PC-3 (cell line): ENCODE measurements at regions not wholly inside any gene's neighbourhood (a gene's known extent, or its start where the extent isn't known, plus 50 kb on each side); places are given as distances from the start of the nearest gene placed in this dataset.

ENCODE experiments used
- ATAC-seq: fragments of 200-7000 bp; cut with Tn5 transposase; 2 replicates; pipeline ENCODE4 v1.9.1; 2020; ENCODE audit warnings: mild to moderate bottlenecking, moderate library complexity
- BruUV-seq: library from RNA; stranded (reverse); fragments of 400-500 nt; replicated peaks from 2 replicates; lab custom pipeline; 2021; lab: Mats Ljungman, UMichigan
- CTCF ChIA-PET: fragments of 300-600 bp; sonication (Branson Sonifier 250); formaldehyde crosslinking; loops from one replicate; lab custom pipeline; 2022; ENCODE audit warnings: antibody characterized with exemption; lab: Charles Lee
- POLR2A ChIA-PET: fragments of 300-600 bp; sonication (Branson Sonifier 250); formaldehyde crosslinking; loops from one replicate; lab custom pipeline; 2022; ENCODE audit warnings: antibody characterized with exemption; ENCODE audit not compliant: unreplicated experiment; lab: Charles Lee
- DNase-seq: peaks from one replicate; pipeline ENCODE4 v3.0.0-alpha.2; 2015
- H2AFZ ChIP-seq: fragments of 300-600 bp; sonication (generic); 2 replicates; pipeline ENCODE4 v1.6.0; 2016; ENCODE audit warnings: antibody characterized with exemption, low read length
- H3F3A ChIP-seq: fragments of 300-600 bp; sonication (generic); one replicate; pipeline ENCODE4 v1.6.0; 2017; ENCODE audit warnings: antibody characterized with exemption, low read length, control low read depth, mild to moderate bottlenecking; ENCODE audit not compliant: unreplicated experiment
- H3K27ac ChIP-seq: fragments of 300-600 bp; sonication (generic); 2 replicates; pipeline ENCODE4 v1.5.1; 2016; ENCODE audit warnings: mild to moderate bottlenecking, low read length
- H3K27me3 ChIP-seq: fragments of 300-600 bp; sonication (generic); 2 replicates; pipeline ENCODE4 v1.6.1; 2016; ENCODE audit warnings: low read length, mixed read lengths
- H3K36me3 ChIP-seq: fragments of 300-600 bp; sonication (generic); 2 replicates; pipeline ENCODE4 v1.6.1; 2016; ENCODE audit warnings: low read depth, mixed run types, low read length, mixed read lengths
- H3K4me1 ChIP-seq: fragments of 300-600 bp; sonication (generic); 2 replicates; pipeline ENCODE4 v1.5.1; 2016; ENCODE audit warnings: low read length; ENCODE audit not compliant: insufficient read depth
- H3K4me2 ChIP-seq: fragments of 300-600 bp; sonication (generic); 2 replicates; pipeline ENCODE4 v1.6.0; 2016; ENCODE audit warnings: low read length
- H3K4me3 ChIP-seq: fragments of 300-600 bp; sonication (generic); 2 replicates; pipeline ENCODE4 v1.5.1; 2016; ENCODE audit warnings: mild to moderate bottlenecking, low read length, mixed read lengths
- H3K79me2 ChIP-seq: fragments of 300-600 bp; sonication (generic); 2 replicates; pipeline ENCODE4 v1.6.1; 2017; ENCODE audit warnings: low read length, mixed read lengths
- H3K9ac ChIP-seq: fragments of 300-600 bp; sonication (generic); 2 replicates; pipeline ENCODE4 v1.6.0; 2016; ENCODE audit warnings: mild to moderate bottlenecking, low read length
- H3K9me2 ChIP-seq: fragments of 300-600 bp; sonication (generic); replicated peaks from 2 replicates; pipeline ENCODE4 v1.6.1; 2016; ENCODE audit warnings: mixed run types, low read length, mixed read lengths
- H3K9me3 ChIP-seq: fragments of 300-600 bp; sonication (generic); 2 replicates; pipeline ENCODE4 v1.6.1; 2016; ENCODE audit warnings: low read length, mixed read lengths
- H4K20me1 ChIP-seq: fragments of 300-600 bp; sonication (generic); 2 replicates; pipeline ENCODE4 v1.6.1; 2016; ENCODE audit warnings: low read length, mixed read lengths
- EZH2 ChIP-seq: fragments of 300-600 bp; sonication (generic); IDR thresholded peaks from one replicate; pipeline ENCODE4 v1.6.1; 2017; ENCODE audit warnings: antibody characterized with exemption, mild to moderate bottlenecking, low read length; ENCODE audit not compliant: unreplicated experiment
- EZH2phosphoT487 ChIP-seq: fragments of 300-600 bp; sonication (generic); IDR thresholded peaks from 2 replicates; pipeline ENCODE4 v1.6.1; 2018; ENCODE audit warnings: mild to moderate bottlenecking, antibody characterized with exemption, low read length, borderline replicate concordance
- intact Hi-C: fragments of 100-400 bp; cut with micrococcal nuclease; formaldehyde crosslinking; loops from 2 replicates; pipeline ENCODE4 v1.9.0; 2023
- TF ChIP-seq, protein P1 (sequence below): fragments of 300-600 bp; sonication (generic); conservative IDR thresholded peaks from 2 replicates; pipeline ENCODE4 v1.5.1; 2017; ENCODE audit warnings: antibody characterized with exemption, low read depth, mild to moderate bottlenecking, low read length

DNA sequence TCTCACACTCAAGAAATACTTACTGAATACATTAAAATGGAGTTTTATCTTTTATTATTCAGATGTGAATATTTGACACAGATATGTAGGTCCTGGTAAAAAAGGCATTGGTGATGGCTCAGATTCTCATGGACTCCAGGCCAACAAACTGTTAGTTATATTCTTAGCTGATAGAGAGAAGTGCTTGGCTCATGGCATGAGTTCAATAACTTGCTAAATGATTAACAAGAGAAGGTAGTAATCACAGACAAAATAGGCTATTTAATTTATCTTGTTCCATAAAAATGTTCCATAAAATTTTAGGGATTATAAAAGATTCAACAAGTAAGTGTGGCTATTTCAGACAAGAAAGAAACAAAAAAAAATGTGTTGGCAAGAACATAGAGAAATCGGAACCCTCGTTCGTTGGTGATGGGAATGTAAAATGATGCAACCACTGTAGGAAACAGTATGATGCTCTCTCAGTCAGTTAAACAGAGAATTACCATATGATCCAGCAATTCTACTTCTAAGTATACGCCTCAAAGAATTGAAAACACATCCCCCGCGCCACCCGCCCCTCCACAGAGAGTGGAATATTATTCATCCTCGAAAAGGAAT is 737.8 kb upstream of the ADAMTS5 start:
- H3K4me3 ChIP-seq = no peak overlapping the region
- H3F3A ChIP-seq = no peaks in the 10 kb centered on the region
- DNase-seq (no peak), ATAC-seq (no peak)
- H3K4me2 ChIP-seq = no peak overlapping the region
- no peaks in the 10 kb centered on the region for H3K36me3 ChIP-seq
- TF ChIP-seq EZH2phosphoT487 = no peak
- TF ChIP-seq, protein P1, sequence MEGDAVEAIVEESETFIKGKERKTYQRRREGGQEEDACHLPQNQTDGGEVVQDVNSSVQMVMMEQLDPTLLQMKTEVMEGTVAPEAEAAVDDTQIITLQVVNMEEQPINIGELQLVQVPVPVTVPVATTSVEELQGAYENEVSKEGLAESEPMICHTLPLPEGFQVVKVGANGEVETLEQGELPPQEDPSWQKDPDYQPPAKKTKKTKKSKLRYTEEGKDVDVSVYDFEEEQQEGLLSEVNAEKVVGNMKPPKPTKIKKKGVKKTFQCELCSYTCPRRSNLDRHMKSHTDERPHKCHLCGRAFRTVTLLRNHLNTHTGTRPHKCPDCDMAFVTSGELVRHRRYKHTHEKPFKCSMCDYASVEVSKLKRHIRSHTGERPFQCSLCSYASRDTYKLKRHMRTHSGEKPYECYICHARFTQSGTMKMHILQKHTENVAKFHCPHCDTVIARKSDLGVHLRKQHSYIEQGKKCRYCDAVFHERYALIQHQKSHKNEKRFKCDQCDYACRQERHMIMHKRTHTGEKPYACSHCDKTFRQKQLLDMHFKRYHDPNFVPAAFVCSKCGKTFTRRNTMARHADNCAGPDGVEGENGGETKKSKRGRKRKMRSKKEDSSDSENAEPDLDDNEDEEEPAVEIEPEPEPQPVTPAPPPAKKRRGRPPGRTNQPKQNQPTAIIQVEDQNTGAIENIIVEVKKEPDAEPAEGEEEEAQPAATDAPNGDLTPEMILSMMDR = no peak
- no peak for TF ChIP-seq EZH2
- H3K9ac ChIP-seq = no peak overlapping the region
- no peaks in the 10 kb centered on the region for H4K20me1 ChIP-seq
- H2AFZ ChIP-seq = no peak overlapping the region
- H3K9me3 ChIP-seq = 0 out of 2 replicates have a peak, but pooled peaks cover 8% of the 10 kb centered on the region
- ChIA-PET POLR2A (no interaction called here), CTCF (no interaction called here)
- no peak overlapping the region for H3K27ac ChIP-seq
- BruUV-seq = no TSS peak
- intact Hi-C loops = loop anchor here (5.0 kb wide), 1 partner anchor 342 kb away; no protein-coding TSS in a partner anchor
- no peaks in the 10 kb centered on the region for H3K4me1 ChIP-seq
- no peaks in the 10 kb centered on the region for H3K79me2 ChIP-seq
- H3K9me2 ChIP-seq = no peaks in the 10 kb centered on the region
- H3K27me3 ChIP-seq = no peaks in the 10 kb centered on the region

DNA sequence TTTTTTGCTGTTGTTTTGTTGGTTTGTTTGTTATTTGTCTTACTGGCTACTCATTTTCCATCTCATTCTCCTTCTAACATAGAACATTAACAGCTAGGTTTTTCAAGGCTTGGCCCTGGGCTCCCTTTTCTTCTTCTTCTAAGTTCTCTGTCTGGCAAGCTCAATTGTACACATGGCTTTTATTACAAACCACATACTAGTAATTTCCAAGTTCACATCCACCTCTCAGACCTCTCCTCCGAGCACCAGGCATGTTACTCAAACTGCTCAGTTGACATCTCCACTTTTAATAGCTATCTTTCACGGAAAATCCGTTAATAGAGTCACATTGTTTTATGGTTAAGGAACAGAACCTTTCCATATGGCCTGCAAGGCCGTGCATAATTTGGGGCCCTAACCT is 736.9 kb upstream of the ADAMTS5 start:
- Histone ChIP-seq H3K4me2 (no peak overlapping the region), H3F3A (no peaks in the 10 kb centered on the region), H3K27ac (no peak overlapping the region), H3K4me3 (no peak overlapping the region), H2AFZ (no peak overlapping the region), H3K79me2 (no peaks in the 10 kb centered on the region), H3K9me3 (0 out of 2 replicates have a peak, but pooled peaks cover 8% of the 10 kb centered on the region), H3K27me3 (no peaks in the 10 kb centered on the region), H3K9ac (no peak overlapping the region), H3K36me3 (no peaks in the 10 kb centered on the region), H3K4me1 (no peaks in the 10 kb centered on the region), H3K9me2 (no peaks in the 10 kb centered on the region), H4K20me1 (no peaks in the 10 kb centered on the region)
- BruUV-seq = no TSS peak
- ChIA-PET CTCF (interaction anchor here (0.7 kb wide), 1 partner anchor 1081 kb away, joined by 3 read pairs; no protein-coding TSS in a partner anchor), POLR2A (no interaction called here)
- DNase-seq = no peak
- TF ChIP-seq EZH2 (no peak), EZH2phosphoT487 (no peak)
- TF ChIP-seq, protein P1 = no peak
- intact Hi-C loops = loop anchor here (5.0 kb wide), 1 partner anchor 341 kb away; no protein-coding TSS in a partner anchor
- ATAC-seq = no peak
